Erythroblast (primary cell): ENCODE measurements at regions not wholly inside any gene's neighbourhood (a gene's known extent, or its start where the extent isn't known, plus 50 kb on each side); places are given as distances from the start of the nearest gene placed in this dataset.

Experiments used
- GATA1 ChIP-seq: IDR thresholded peaks from 2 replicates; pipeline ENCODE4 v1.6.1; 2011; ENCODE audit warnings: low read depth, mild to moderate bottlenecking, control low read depth, low read length, moderate library complexity
- POLR2A ChIP-seq: IDR thresholded peaks from 2 replicates; pipeline ENCODE4 v1.6.1; 2011; ENCODE audit warnings: mild to moderate bottlenecking, low read length

GRCh38 chrX:68983004-68983857 is 154.4 kb downstream of the EFNB1 start:
- TF ChIP-seq POLR2A (no peak), GATA1 (no peak)
